A549 (cell line): ENCODE measurements at regions not wholly inside any gene's neighbourhood (a gene's known extent, or its start where the extent isn't known, plus 50 kb on each side); places are given as distances from the start of the nearest gene placed in this dataset.

Experiments
- ATAC-seq, 2 experiments: fragments of 200-7000 bp in 1 of 2; fragments of >200 bp in 1 of 2; cut with Nextera tagmentation in 1 of 2; cut with Tn5 transposase in 1 of 2; 3 replicates each; pipeline versions ENCODE4 v1.8.0 to v1.9.1; 2018 to 2020; ENCODE audit warnings: mild to moderate bottlenecking in 1 of 2, moderate library complexity in 1 of 2
- CTCF ChIA-PET: fragments of 300-600 bp; sonication (Branson Sonifier 250); formaldehyde crosslinking; extraction: SDS; loops from one replicate; lab custom pipeline; 2021; ENCODE audit warnings: antibody characterized with exemption, inconsistent platforms; lab: Yijun Ruan, JAX
- POLR2A ChIA-PET: fragments of 350-600 bp; formaldehyde crosslinking; extraction: SDS; loops from one replicate; lab custom pipeline; 2021; ENCODE audit warnings: antibody characterized with exemption, inconsistent platforms; lab: Yijun Ruan, JAX
- DNase-seq, 2 experiments: peaks; one replicate each; pipeline versions ENCODE4 v3.0.0 to v3.0.0-alpha.2; 2011 to 2016; ENCODE audit warnings: low read depth in 1 of 2, low spot score in 1 of 2
- FAIRE-seq: peaks from 2 replicates; lab custom pipeline; 2011; peaks lifted over from hg19 to GRCh38; lab: Jason Lieb, UNC
- H3K27ac ChIP-seq, 2 experiments: fragments of >200 bp; sonication (Bioruptor Twin); formaldehyde crosslinking; 3 replicates each; pipeline ENCODE4 v1.5.1; 2016 to 2017
- H3K4me1 ChIP-seq: fragments of >200 bp; sonication (Bioruptor Twin); formaldehyde crosslinking; 3 replicates; pipeline ENCODE4 v1.6.1; 2016
- H3K4me2 ChIP-seq: fragments of >200 bp; sonication (Bioruptor Twin); formaldehyde crosslinking; 3 replicates; pipeline ENCODE4 v1.6.1; 2016
- H3K4me3 ChIP-seq: fragments of >200 bp; sonication (Bioruptor Twin); formaldehyde crosslinking; 3 replicates; pipeline ENCODE4 v1.5.1; 2016
- H3K9me3 ChIP-seq: fragments of >200 bp; sonication (Bioruptor Twin); formaldehyde crosslinking; 3 replicates; pipeline ENCODE4 v1.6.1; 2016
- CBX2 ChIP-seq: fragments of 200-600 bp; sonication (generic); IDR thresholded peaks from 2 replicates; pipeline ENCODE4 v1.6.1; 2016; ENCODE audit warnings: low read depth, mild to moderate bottlenecking, borderline replicate concordance
- EHMT2 ChIP-seq: fragments of 200-600 bp; sonication (generic); IDR thresholded peaks from 2 replicates; pipeline ENCODE4 v1.6.1; 2016; ENCODE audit warnings: antibody characterized with exemption, low read depth, mild to moderate bottlenecking, moderate library complexity
- FOSB ChIP-seq: fragments of 250-450 bp; sonication (Bioruptor Pico); IDR thresholded peaks from 2 replicates; pipeline ENCODE4 v1.5.0; 2020; ENCODE audit warnings: mild to moderate bottlenecking, moderate library complexity
- HEYL ChIP-seq: fragments of 250-450 bp; sonication (Bioruptor Pico); IDR thresholded peaks from 2 replicates; pipeline ENCODE4 v1.8.0; 2021; ENCODE audit warnings: mild to moderate bottlenecking, moderate library complexity
- HMGXB4 ChIP-seq: fragments of 250-450 bp; sonication (Bioruptor Pico); IDR thresholded peaks from 2 replicates; pipeline ENCODE4 v1.5.0; 2021; ENCODE audit warnings: mild to moderate bottlenecking, moderate library complexity, borderline replicate concordance
- HOXA7 ChIP-seq: fragments of 250-450 bp; sonication (Bioruptor Pico); IDR thresholded peaks from 2 replicates; pipeline ENCODE4 v1.5.0; 2020; ENCODE audit warnings: mild to moderate bottlenecking, moderate library complexity
- HOXB13 ChIP-seq: fragments of 250-450 bp; sonication (Bioruptor Pico); IDR thresholded peaks from 2 replicates; pipeline ENCODE4 v1.5.0; 2020; ENCODE audit warnings: low read depth, mild to moderate bottlenecking, moderate library complexity
- JUN ChIP-seq, 2 experiments: fragments of >200 bp; sonication (Bioruptor Twin); formaldehyde crosslinking; IDR thresholded peaks; 2 replicates in 1 of 2; 3 replicates in 1 of 2; pipeline ENCODE4 v1.6.1; 2016 to 2017
- MAFK ChIP-seq: fragments of 450-650 bp; IDR thresholded peaks from 2 replicates; pipeline ENCODE4 v1.6.1; 2014; ENCODE audit not compliant: partially characterized antibody
- MAZ ChIP-seq: fragments of 150-350 bp; IDR thresholded peaks from 2 replicates; pipeline ENCODE4 v1.6.1; 2014; ENCODE audit warnings: antibody characterized with exemption, low read depth, low read length, borderline replicate concordance
- NFE2L2 ChIP-seq: fragments of 150-350 bp; conservative IDR thresholded peaks from 2 replicates; pipeline ENCODE4 v1.6.1; 2014; ENCODE audit warnings: low read length
- POLR2A ChIP-seq: IDR thresholded peaks from 2 replicates; pipeline ENCODE4 v1.6.1; 2012; ENCODE audit warnings: mild to moderate bottlenecking, low read length
- POLR2AphosphoS2 ChIP-seq: conservative IDR thresholded peaks from 2 replicates; pipeline ENCODE4 v1.6.1; 2012; ENCODE audit warnings: low read length, improper control_type of control experiment, inconsistent platforms
- RAD21 ChIP-seq, 2 experiments: fragments of >200 bp in 1 of 2; sonication (Bioruptor Twin) in 1 of 2; formaldehyde crosslinking in 1 of 2; IDR thresholded peaks in 1 of 2; conservative IDR thresholded peaks in 1 of 2; 2 replicates in 1 of 2; 3 replicates in 1 of 2; pipeline ENCODE4 v1.6.1; 2012 to 2018; ENCODE audit warnings: inconsistent platforms in 1 of 2
- RCOR1 ChIP-seq: fragments of 150-350 bp; IDR thresholded peaks from 2 replicates; pipeline ENCODE4 v1.6.1; 2014; ENCODE audit warnings: antibody characterized with exemption, low read length, low read depth
- TP53 ChIP-seq: fragments of 250-450 bp; sonication (Bioruptor Pico); IDR thresholded peaks from 2 replicates; pipeline ENCODE4 v1.5.0; 2021; ENCODE audit warnings: mild to moderate bottlenecking, moderate library complexity
- ZFP36 ChIP-seq: fragments of 450-650 bp; IDR thresholded peaks from 2 replicates; pipeline ENCODE4 v1.6.1; 2014; ENCODE audit warnings: borderline replicate concordance; ENCODE audit not compliant: partially characterized antibody
- ZNF302 ChIP-seq: fragments of 250-450 bp; sonication (Bioruptor Pico); IDR thresholded peaks from 2 replicates; pipeline ENCODE4 v1.9.0; 2021; ENCODE audit warnings: inconsistent platforms, mild to moderate bottlenecking, moderate library complexity
- ZSCAN20 ChIP-seq: fragments of 250-450 bp; sonication (Bioruptor Pico); IDR thresholded peaks from 2 replicates; pipeline ENCODE4 v1.8.0; 2022; ENCODE audit warnings: mild to moderate bottlenecking, moderate library complexity
- WGBS: methylation state at CpG from one replicate; pipeline ENCODE4 v1.1.6; 2017; ENCODE audit errors: missing lambda C conversion rate; 5-methylcytosine and 5-hydroxymethylcytosine counted together
- TF ChIP-seq, protein P1 (sequence below): fragments of >200 bp; sonication (Bioruptor Twin); formaldehyde crosslinking; IDR thresholded peaks from 3 replicates; pipeline ENCODE4 v1.6.1; 2016
- TF ChIP-seq, protein P2 (sequence below): fragments of 450-650 bp; IDR thresholded peaks from 2 replicates; pipeline ENCODE4 v1.6.1; 2014; ENCODE audit warnings: antibody characterized with exemption

GRCh38 chr2:20138696-20139095 is 86.2 kb downstream of the SDC1 start:
- ChIA-PET POLR2A (interaction anchor here (1.4 kb wide), 1 partner anchor 87 kb away, joined by 5 read pairs; the partner anchor contains the start of gene SDC1), CTCF (interaction anchor here (0.6 to 11.9 kb wide), 21 partner anchors 8 to 240 kb away, joined by 3 to 202 read pairs (median 4); partner anchors contain the start of gene SDC1)
- ATAC-seq (no peak), DNase-seq (no peak), FAIRE-seq (no peak)
- 61% methylated on average over 6 of the region's 6 CpGs for WGBS
- no peak for TF ChIP-seq POLR2AphosphoS2
- no peak for TF ChIP-seq MAZ
- no peak for TF ChIP-seq TP53
- no peak for TF ChIP-seq ZNF302 (CRISPR knock-in tag)
- TF ChIP-seq POLR2A, result no peak
- no peak for TF ChIP-seq NFE2L2
- no peak for TF ChIP-seq HEYL (CRISPR knock-in tag)
- no peak for TF ChIP-seq HOXB13 (CRISPR knock-in tag)
- TF ChIP-seq, protein P1, sequence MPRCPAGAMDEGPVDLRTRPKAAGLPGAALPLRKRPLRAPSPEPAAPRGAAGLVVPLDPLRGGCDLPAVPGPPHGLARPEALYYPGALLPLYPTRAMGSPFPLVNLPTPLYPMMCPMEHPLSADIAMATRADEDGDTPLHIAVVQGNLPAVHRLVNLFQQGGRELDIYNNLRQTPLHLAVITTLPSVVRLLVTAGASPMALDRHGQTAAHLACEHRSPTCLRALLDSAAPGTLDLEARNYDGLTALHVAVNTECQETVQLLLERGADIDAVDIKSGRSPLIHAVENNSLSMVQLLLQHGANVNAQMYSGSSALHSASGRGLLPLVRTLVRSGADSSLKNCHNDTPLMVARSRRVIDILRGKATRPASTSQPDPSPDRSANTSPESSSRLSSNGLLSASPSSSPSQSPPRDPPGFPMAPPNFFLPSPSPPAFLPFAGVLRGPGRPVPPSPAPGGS, result no peak
- Histone ChIP-seq H3K4me2 (no peak overlapping the region), H3K4me1 (peaks cover 56% of the 10 kb centered on the region), H3K9me3 (no peaks in the 10 kb centered on the region), H3K4me3 (no peak overlapping the region), H3K27ac (peak overlapping the region; percentile 4 to 84; a peak in 3 of 6 replicates)

DNA sequence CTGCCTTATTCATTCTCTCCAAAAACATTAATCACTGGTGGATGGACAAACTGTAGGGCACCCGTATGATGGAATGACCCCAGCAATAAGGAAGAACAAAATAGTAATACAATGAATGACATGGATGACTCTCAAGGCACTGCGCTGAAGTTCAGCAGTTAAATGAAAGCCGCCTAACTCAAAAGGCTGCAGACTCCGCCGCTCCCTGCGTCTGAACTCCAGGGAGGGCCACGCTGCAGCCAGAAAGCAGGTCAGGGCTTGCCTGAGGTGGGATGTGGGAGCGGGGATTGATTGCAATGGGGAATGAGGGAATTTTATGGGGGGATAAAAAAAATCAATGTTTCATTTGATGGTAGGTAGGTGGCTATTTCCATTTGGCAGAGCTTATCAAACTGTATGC is 86.5 kb upstream of the LAPTM4A start:
- WGBS, result 91% methylated on average over 8 of the region's 8 CpGs
- TF ChIP-seq HMGXB4 (CRISPR knock-in tag) (no peak), ZSCAN20 (CRISPR knock-in tag) (no peak), FOSB (CRISPR knock-in tag) (no peak), ZFP36 (no peak), POLR2A (no peak), TP53 (no peak), RAD21 (conservative IDR thresholded peaks at IDR 0.05 in 1 of 2, IDR thresholded peaks at IDR 0.05 in 1 of 2) (no peak), MAFK (no peak), CBX2 (no peak), EHMT2 (no peak), HEYL (CRISPR knock-in tag) (no peak), ZNF302 (CRISPR knock-in tag) (no peak), JUN (IDR thresholded peaks at IDR 0.05) (no peak), HOXA7 (no peak), RCOR1 (no peak)
- TF ChIP-seq, protein P2, sequence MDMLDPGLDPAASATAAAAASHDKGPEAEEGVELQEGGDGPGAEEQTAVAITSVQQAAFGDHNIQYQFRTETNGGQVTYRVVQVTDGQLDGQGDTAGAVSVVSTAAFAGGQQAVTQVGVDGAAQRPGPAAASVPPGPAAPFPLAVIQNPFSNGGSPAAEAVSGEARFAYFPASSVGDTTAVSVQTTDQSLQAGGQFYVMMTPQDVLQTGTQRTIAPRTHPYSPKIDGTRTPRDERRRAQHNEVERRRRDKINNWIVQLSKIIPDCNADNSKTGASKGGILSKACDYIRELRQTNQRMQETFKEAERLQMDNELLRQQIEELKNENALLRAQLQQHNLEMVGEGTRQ, result no peak
- DNase-seq (no peak), ATAC-seq (no peak), FAIRE-seq (no peak)
- Histone ChIP-seq H3K4me2 (no peak overlapping the region), H3K9me3 (no peaks in the 10 kb centered on the region), H3K4me1 (peaks cover 49% of the 10 kb centered on the region), H3K4me3 (no peak overlapping the region), H3K27ac (peak overlapping the region in 1 of 2 experiments; percentile 61; a peak in 1 of 6 replicates)
- ChIA-PET POLR2A (no interaction called here), CTCF (interaction anchor here (1.0 to 11.9 kb wide), 19 partner anchors 9 to 241 kb away, joined by 3 to 202 read pairs (median 8); partner anchors contain the start of gene SDC1)
